ENCODE measurements at regions not wholly inside any gene's neighbourhood (a gene's known extent, or its start where the extent isn't known, plus 50 kb on each side); places are given as distances from the start of the nearest gene placed in this dataset.

DNA sequence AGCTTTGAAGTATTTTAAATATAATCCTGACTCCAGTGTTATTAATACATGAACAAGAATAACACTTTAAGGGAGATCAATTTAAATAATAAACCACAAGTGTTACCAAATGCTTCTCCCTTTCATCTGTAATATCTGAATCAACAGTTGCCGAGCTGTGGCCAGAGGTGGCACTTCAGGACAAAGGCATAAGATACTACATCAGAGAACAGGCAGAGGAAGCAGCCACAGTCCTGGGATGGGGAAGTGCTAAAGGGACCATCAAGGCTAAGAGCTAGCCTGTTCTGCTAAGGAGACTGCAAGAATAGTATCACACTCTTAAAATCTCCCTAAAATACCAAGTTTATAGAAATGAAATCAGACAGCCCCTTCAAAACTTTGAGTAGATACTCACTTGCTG is 378.2 kb upstream of the PRKCQ start:
- H3K27ac ChIP-seq (ENCODE audit: insufficient read depth, low read depth, low read length), result no peak overlapping the region
- H3K27me3 ChIP-seq (ENCODE audit: control insufficient read depth in 2 of 2, insufficient read depth in 2 of 2, low read length in 2 of 2), result no peaks in the 10 kb centered on the region
- H3K4me2 ChIP-seq (ENCODE audit: insufficient read depth, low read length), result no peak overlapping the region
- intact Hi-C loops (cut with micrococcal nuclease), result no loop called here
- TF ChIP-seq FOS (IDR thresholded peaks at IDR 0.05; ENCODE audit: borderline replicate concordance, insufficient read depth, low read length), result no peak
- TF ChIP-seq MYC (IDR thresholded peaks at IDR 0.05; ENCODE audit: low read depth, low read length), result no peak
- no peak for TF ChIP-seq POLR2A (IDR thresholded peaks at IDR 0.05; ENCODE audit: low read depth, low read length)
- no peak for TF ChIP-seq JUN (IDR thresholded peaks at IDR 0.05; ENCODE audit: borderline replicate concordance, insufficient read depth, insufficient read length, low read depth)
- dilution Hi-C loops (cut with MboI; ENCODE audit: extremely low pct_ligation_motif_present, low sequenced_read_pairs), result no loop called here
- H3K9me3 ChIP-seq (replicated peaks; ENCODE audit: control insufficient read depth, insufficient read depth, low read length), result no peaks in the 10 kb centered on the region
- H3K36me3 ChIP-seq (ENCODE audit: control insufficient read depth in 2 of 2, extremely low read depth in 1 of 2, insufficient read depth in 2 of 2, low read length in 2 of 2), result no peaks in the 10 kb centered on the region
- no peak for FAIRE-seq
- POLR2A ChIA-PET, result no interaction called here
- H3K9ac ChIP-seq (replicated peaks; ENCODE audit: extremely low read depth, insufficient read depth, low read length), result no peak overlapping the region
- BruUV-seq (replicated peaks), result no TSS peak
- no peak overlapping the region for H3K4me3 ChIP-seq (replicated peaks in 1 of 3; ENCODE audit: insufficient read depth in 1 of 3, low read depth in 1 of 3, low read length in 3 of 3)
- H3K4me1 ChIP-seq (ENCODE audit: control insufficient read depth, extremely low read depth, insufficient read depth, low read length), result no peaks in the 10 kb centered on the region
- no peaks in the 10 kb centered on the region for H4K20me1 ChIP-seq (replicated peaks; ENCODE audit: control insufficient read depth, extremely low read depth, insufficient read depth, low read length)
- no peak for DNase-seq (ENCODE audit: low read depth, low spot score)
- H3K79me2 ChIP-seq (ENCODE audit: control insufficient read depth, insufficient read depth, low read length), result no peaks in the 10 kb centered on the region
- CTCF ChIA-PET, result no interaction called here
- no peak overlapping the region for H2AFZ ChIP-seq (ENCODE audit: low read depth, low read length)
- no peaks in the 10 kb centered on the region for H3K9me1 ChIP-seq (replicated peaks; ENCODE audit: control insufficient read depth, extremely low read depth, insufficient read depth, low read length)

DNA sequence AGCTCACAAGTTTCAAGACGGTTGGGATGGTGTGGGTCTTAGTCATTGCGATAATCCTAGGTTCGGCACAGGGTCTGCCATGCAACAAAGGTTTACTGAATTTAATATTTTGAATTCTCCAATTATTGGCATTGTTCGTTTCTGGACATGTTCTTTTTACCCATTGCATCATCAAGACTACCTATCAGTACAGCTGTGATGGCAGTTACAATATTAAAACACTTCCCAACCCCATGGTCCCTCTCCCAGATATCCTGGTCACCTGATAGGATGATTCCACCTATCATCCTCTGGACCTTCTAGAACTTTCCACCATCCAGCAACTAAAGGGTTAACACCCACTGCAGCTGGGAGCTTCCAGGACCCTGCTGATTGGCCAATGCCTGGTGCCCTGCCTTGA is 377.8 kb upstream of the PRKCQ start:
- no peaks in the 10 kb centered on the region for H3K79me2 ChIP-seq (ENCODE audit: control insufficient read depth, insufficient read depth, low read length)
- FAIRE-seq, result no peak
- no peaks in the 10 kb centered on the region for H3K9me3 ChIP-seq (replicated peaks; ENCODE audit: control insufficient read depth, insufficient read depth, low read length)
- no peaks in the 10 kb centered on the region for H3K36me3 ChIP-seq (ENCODE audit: control insufficient read depth in 2 of 2, extremely low read depth in 1 of 2, insufficient read depth in 2 of 2, low read length in 2 of 2)
- dilution Hi-C loops (cut with MboI; ENCODE audit: extremely low pct_ligation_motif_present, low sequenced_read_pairs), result no loop called here
- no peak overlapping the region for H3K27ac ChIP-seq (ENCODE audit: insufficient read depth, low read depth, low read length)
- no peak overlapping the region for H3K9ac ChIP-seq (replicated peaks; ENCODE audit: extremely low read depth, insufficient read depth, low read length)
- H3K4me2 ChIP-seq (ENCODE audit: insufficient read depth, low read length), result no peak overlapping the region
- no TSS peak for BruUV-seq (replicated peaks)
- DNase-seq (ENCODE audit: low read depth, low spot score), result no peak
- no peaks in the 10 kb centered on the region for H3K27me3 ChIP-seq (ENCODE audit: control insufficient read depth in 2 of 2, insufficient read depth in 2 of 2, low read length in 2 of 2)
- TF ChIP-seq MYC (IDR thresholded peaks at IDR 0.05; ENCODE audit: low read depth, low read length) (no peak), POLR2AphosphoS5 (IDR thresholded peaks at IDR 0.05; ENCODE audit: insufficient read depth, low read depth, low read length) (no peak), POLR2A (IDR thresholded peaks at IDR 0.05; ENCODE audit: low read depth, low read length) (no peak), FOS (IDR thresholded peaks at IDR 0.05; ENCODE audit: borderline replicate concordance, insufficient read depth, low read length) (no peak), GATA2 (IDR thresholded peaks at IDR 0.05; ENCODE audit: insufficient read depth, insufficient read length, low read depth, low read length) (no peak), EZH2 (IDR thresholded peaks at IDR 0.05; ENCODE audit: borderline replicate concordance, low read depth, low read length, severe bottlenecking) (no peak), JUN (IDR thresholded peaks at IDR 0.05; ENCODE audit: borderline replicate concordance, insufficient read depth, insufficient read length, low read depth) (no peak)
- TF ChIP-seq, protein P1, sequence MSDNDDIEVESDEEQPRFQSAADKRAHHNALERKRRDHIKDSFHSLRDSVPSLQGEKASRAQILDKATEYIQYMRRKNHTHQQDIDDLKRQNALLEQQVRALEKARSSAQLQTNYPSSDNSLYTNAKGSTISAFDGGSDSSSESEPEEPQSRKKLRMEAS (IDR thresholded peaks at IDR 0.05; ENCODE audit: insufficient read depth, insufficient read length), result no peak
- TF ChIP-seq, protein P2, sequence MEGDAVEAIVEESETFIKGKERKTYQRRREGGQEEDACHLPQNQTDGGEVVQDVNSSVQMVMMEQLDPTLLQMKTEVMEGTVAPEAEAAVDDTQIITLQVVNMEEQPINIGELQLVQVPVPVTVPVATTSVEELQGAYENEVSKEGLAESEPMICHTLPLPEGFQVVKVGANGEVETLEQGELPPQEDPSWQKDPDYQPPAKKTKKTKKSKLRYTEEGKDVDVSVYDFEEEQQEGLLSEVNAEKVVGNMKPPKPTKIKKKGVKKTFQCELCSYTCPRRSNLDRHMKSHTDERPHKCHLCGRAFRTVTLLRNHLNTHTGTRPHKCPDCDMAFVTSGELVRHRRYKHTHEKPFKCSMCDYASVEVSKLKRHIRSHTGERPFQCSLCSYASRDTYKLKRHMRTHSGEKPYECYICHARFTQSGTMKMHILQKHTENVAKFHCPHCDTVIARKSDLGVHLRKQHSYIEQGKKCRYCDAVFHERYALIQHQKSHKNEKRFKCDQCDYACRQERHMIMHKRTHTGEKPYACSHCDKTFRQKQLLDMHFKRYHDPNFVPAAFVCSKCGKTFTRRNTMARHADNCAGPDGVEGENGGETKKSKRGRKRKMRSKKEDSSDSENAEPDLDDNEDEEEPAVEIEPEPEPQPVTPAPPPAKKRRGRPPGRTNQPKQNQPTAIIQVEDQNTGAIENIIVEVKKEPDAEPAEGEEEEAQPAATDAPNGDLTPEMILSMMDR (IDR thresholded peaks at IDR 0.05; ENCODE audit: extremely low read depth in 1 of 2, insufficient read depth in 1 of 2, low read depth in 1 of 2, low read length in 2 of 2), result no peak
- no peak overlapping the region for H3K4me3 ChIP-seq (replicated peaks in 1 of 3; ENCODE audit: insufficient read depth in 1 of 3, low read depth in 1 of 3, low read length in 3 of 3)
- no peaks in the 10 kb centered on the region for H3K9me1 ChIP-seq (replicated peaks; ENCODE audit: control insufficient read depth, extremely low read depth, insufficient read depth, low read length)
- no peaks in the 10 kb centered on the region for H3K4me1 ChIP-seq (ENCODE audit: control insufficient read depth, extremely low read depth, insufficient read depth, low read length)
- ChIA-PET POLR2A (no interaction called here), CTCF (no interaction called here)
- no peaks in the 10 kb centered on the region for H4K20me1 ChIP-seq (replicated peaks; ENCODE audit: control insufficient read depth, extremely low read depth, insufficient read depth, low read length)
- no peak overlapping the region for H2AFZ ChIP-seq (ENCODE audit: low read depth, low read length)
- intact Hi-C loops (cut with micrococcal nuclease), result no loop called here
